ENCODE measurements at regions not wholly inside any gene's neighbourhood (a gene's known extent, or its start where the extent isn't known, plus 50 kb on each side); places are given as distances from the start of the nearest gene placed in this dataset.

GRCh38 chr11:112627588-112628045 is 333.6 kb upstream of the NCAM1 start:
- no peak for TF ChIP-seq ARNT (IDR thresholded peaks at IDR 0.05)
- TF ChIP-seq SP1 (IDR thresholded peaks at IDR 0.05) = no peak
- TF ChIP-seq BHLHE40 (IDR thresholded peaks at IDR 0.05; ENCODE audit: borderline replicate concordance) = no peak
- no peak for TF ChIP-seq ELF4 (IDR thresholded peaks at IDR 0.05)
- TF ChIP-seq TARDBP (IDR thresholded peaks at IDR 0.05) = no peak
- no peak for TF ChIP-seq ZNF384 (IDR thresholded peaks at IDR 0.05)
- no peak for TF ChIP-seq SUZ12 (IDR thresholded peaks at IDR 0.05)
- no peak for TF ChIP-seq FOXM1 (IDR thresholded peaks at IDR 0.05; ENCODE audit: borderline replicate concordance)
- TF ChIP-seq L3MBTL2 (conservative IDR thresholded peaks at IDR 0.05) = no peak
- no peak for TF ChIP-seq NFRKB (IDR thresholded peaks at IDR 0.05)
- no peak for TF ChIP-seq PKNOX1 (IDR thresholded peaks at IDR 0.05)
- TF ChIP-seq LEF1 (IDR thresholded peaks at IDR 0.05; ENCODE audit: borderline replicate concordance) = no peak
- TF ChIP-seq HDGF (IDR thresholded peaks at IDR 0.05; ENCODE audit: borderline replicate concordance) = no peak
- no peak for TF ChIP-seq FOXK2 (IDR thresholded peaks at IDR 0.05)
